ENCODE measurements at regions not wholly inside any gene's neighbourhood (a gene's known extent, or its start where the extent isn't known, plus 50 kb on each side); places are given as distances from the start of the nearest gene placed in this dataset.
"Not testable (repeated sequence)": the region's sequence is repeated elsewhere in the genome, so short reads cannot be mapped to it uniquely, and the experiment has no call there.

- TF ChIP-seq CTCF (IDR thresholded peaks at IDR 0.05; ENCODE audit: insufficient read depth, low read length, missing control alignments), result no peak
- no peak overlapping the region for H3K4me3 ChIP-seq (ENCODE audit: low read depth, low read length)
- ChIA-PET POLR2A (no interaction called here), CTCF (no interaction called here)
- DNase-seq (ENCODE audit: low read depth, low spot score), result no peak
Observed at GRCh38 chr10:120788771-120789170, 62.4 kb upstream of the WDR11 start.

- POLR2A ChIA-PET, result no interaction called here
- TF ChIP-seq CTCF (IDR thresholded peaks at IDR 0.05; ENCODE audit: insufficient read depth, low read length, missing control alignments), result no peak
- CTCF ChIA-PET, result no interaction called here
- no peak for DNase-seq (ENCODE audit: low read depth, low spot score)
- no peak overlapping the region for H3K4me3 ChIP-seq (ENCODE audit: low read depth, low read length)
Observed at GRCh38 chr10:120789303-120790203, 61.6 kb upstream of the WDR11 start.

DNA sequence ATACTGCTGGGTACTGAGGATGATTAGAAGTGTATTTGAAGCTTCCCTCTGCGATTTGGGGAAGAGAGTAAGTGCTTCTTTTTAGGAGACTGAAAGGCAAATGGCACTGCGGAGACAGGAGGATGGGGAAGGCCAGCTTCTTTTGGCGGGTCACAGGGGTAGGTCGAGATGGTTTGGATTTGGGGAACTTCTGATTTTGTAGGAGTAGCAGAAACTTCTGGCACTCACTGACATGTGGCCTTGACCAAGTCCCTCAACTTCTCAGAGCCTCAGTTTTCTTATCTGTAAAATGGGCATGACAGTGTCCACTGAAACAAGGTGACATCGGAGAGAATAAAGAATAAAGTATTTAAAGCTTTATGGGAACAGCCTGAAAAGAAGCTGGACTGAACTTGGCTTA lies 59.8 kb upstream of the WDR11 start:
- ChIA-PET POLR2A (no interaction called here), CTCF (no interaction called here)
- no peak for TF ChIP-seq CTCF (IDR thresholded peaks at IDR 0.05; ENCODE audit: insufficient read depth, low read length, missing control alignments)
- H3K4me3 ChIP-seq (ENCODE audit: low read depth, low read length), result no peak overlapping the region
- DNase-seq (ENCODE audit: low read depth, low spot score), result no peak

GRCh38 chr10:120793088-120793487 lies 58.1 kb upstream of the WDR11 start:
- CTCF ChIA-PET, result no interaction called here
- no peak for DNase-seq (ENCODE audit: low read depth, low spot score)
- no peak for TF ChIP-seq CTCF (IDR thresholded peaks at IDR 0.05; ENCODE audit: insufficient read depth, low read length, missing control alignments)
- POLR2A ChIA-PET, result no interaction called here
- H3K4me3 ChIP-seq (ENCODE audit: low read depth, low read length), result no peak overlapping the region

GRCh38 chr10:120794390-120794789 lies 56.8 kb upstream of the WDR11 start:
- no peak for DNase-seq (ENCODE audit: low read depth, low spot score)
- POLR2A ChIA-PET, result no interaction called here
- no peak overlapping the region for H3K4me3 ChIP-seq (ENCODE audit: low read depth, low read length)
- no peak for TF ChIP-seq CTCF (IDR thresholded peaks at IDR 0.05; ENCODE audit: insufficient read depth, low read length, missing control alignments)
- CTCF ChIA-PET, result no interaction called here

- CTCF ChIA-PET; DNase-seq (ENCODE audit: low read depth, low spot score); POLR2A ChIA-PET; H3K4me3 ChIP-seq (ENCODE audit: low read depth, low read length): not testable (repeated sequence)
Observed at GRCh38 chr10:120798276-120798675, 52.9 kb upstream of the WDR11 start.

GRCh38 chr10:120799849-120800248 lies 51.3 kb upstream of the WDR11 start:
- POLR2A ChIA-PET, result no interaction called here
- no peak for TF ChIP-seq CTCF (IDR thresholded peaks at IDR 0.05; ENCODE audit: insufficient read depth, low read length, missing control alignments)
- no peak overlapping the region for H3K4me3 ChIP-seq (ENCODE audit: low read depth, low read length)
- CTCF ChIA-PET, result no interaction called here
- no peak for DNase-seq (ENCODE audit: low read depth, low spot score)
